ENCODE measurements at regions not wholly inside any gene's neighbourhood (a gene's known extent, or its start where the extent isn't known, plus 50 kb on each side); places are given as distances from the start of the nearest gene placed in this dataset.

DNA sequence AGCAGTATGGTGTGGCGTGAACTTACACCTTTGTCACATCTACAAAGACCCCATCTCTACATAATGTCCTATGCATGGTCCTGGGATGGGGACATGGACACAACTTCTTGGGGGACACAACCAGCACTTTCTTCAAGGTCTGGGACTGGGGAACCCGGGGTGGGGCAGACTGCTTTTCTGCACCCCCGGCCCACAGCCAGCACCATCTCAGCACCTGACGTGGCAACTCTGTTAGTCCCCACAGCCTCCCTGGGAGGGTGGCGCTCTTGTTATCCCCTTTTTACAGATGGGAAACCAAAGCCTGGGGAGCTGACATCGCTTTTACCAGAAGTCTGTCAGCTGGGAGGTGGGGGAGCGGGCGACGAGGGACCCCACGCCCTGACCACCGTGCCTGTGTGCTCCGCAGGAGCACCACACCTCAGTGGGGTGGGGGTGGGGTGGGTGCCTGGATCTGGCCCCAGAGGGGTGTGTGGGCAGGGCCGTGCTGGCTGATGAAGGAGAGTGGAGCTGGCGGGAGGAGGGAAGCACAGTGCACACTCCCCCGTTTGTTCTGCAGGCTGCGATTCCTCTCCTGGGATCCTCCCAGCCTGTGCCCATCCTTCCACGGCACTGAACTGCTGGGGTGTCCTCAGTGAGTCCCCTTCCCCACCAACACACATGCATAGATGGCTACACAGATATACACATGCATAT lies 115.4 kb upstream of the GSE1 start:
- no peak overlapping the region for H3K27ac ChIP-seq (ENCODE audit: low read depth, low read length)
- H3K9ac ChIP-seq (ENCODE audit: extremely low read depth, low read length, poor library complexity, severe bottlenecking) = no peak overlapping the region
- no peaks in the 10 kb centered on the region for H3K27me3 ChIP-seq (ENCODE audit: control insufficient read depth, insufficient read depth, low read length, poor library complexity, severe bottlenecking)
- no peak for TF ChIP-seq CTCF (conservative IDR thresholded peaks at IDR 0.05)
- Mint-ChIP-seq H3K4me1 (no peaks in the 10 kb centered on the region), H3K36me3 (ENCODE audit: low read depth) (peaks cover 1% of the 10 kb centered on the region), H3K27ac (no peak overlapping the region), H3K27me3 (ENCODE audit: insufficient read depth) (no peaks in the 10 kb centered on the region), H3K9me3 (peaks cover 2% of the 10 kb centered on the region), H3K4me3 (no peak overlapping the region)
- H3K9me3 ChIP-seq (ENCODE audit: control insufficient read depth, low read length) = no peaks in the 10 kb centered on the region
- WGBS, 2 experiments (ENCODE audit: insufficient coverage in 1 of 2, insufficient read length in 1 of 2) = 84 to 86% methylated on average over 8 to 17 of the region's 17 CpGs
- no peak overlapping the region for H3K4me3 ChIP-seq (ENCODE audit: low read length)
- H3K4me1 ChIP-seq (ENCODE audit: control insufficient read depth, insufficient read depth, low read length) = no peaks in the 10 kb centered on the region
- DNase-seq = no peak
- no peaks in the 10 kb centered on the region for H3K36me3 ChIP-seq (ENCODE audit: control insufficient read depth, insufficient read depth, low read length)

DNA sequence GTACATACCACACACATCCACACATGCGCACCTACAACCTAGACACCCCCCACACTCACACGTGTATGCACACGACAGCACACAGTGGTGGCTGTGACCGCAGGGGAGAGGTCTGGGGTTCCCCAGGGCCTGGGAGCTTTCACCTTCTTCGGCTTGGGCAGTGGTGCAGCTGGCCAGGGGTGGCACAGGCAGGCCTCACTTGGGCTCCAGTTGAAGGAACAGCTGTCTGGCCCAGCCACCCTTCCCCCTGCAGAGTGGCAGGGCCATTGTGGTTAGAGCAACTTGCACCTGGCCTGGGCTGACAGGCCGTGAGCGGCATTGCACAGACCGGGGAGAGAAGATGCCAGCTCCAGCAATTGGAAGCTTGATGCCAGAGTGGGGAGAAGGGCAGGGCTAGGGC lies 114.5 kb upstream of the GSE1 start:
- H3K4me1 ChIP-seq (ENCODE audit: control insufficient read depth, insufficient read depth, low read length) = no peaks in the 10 kb centered on the region

GRCh38 chr16:85500220-85500619 lies 112.9 kb upstream of the GSE1 start:
- Mint-ChIP-seq H3K9me3 (peaks cover 2% of the 10 kb centered on the region), H3K27me3 (ENCODE audit: insufficient read depth) (no peaks in the 10 kb centered on the region), H3K27ac (no peak overlapping the region), H3K36me3 (ENCODE audit: low read depth) (peaks cover 1% of the 10 kb centered on the region), H3K4me3 (no peak overlapping the region), H3K4me1 (no peaks in the 10 kb centered on the region)
- 68 to 82% methylated on average over 7 to 12 of the region's 12 CpGs for WGBS, 2 experiments (ENCODE audit: insufficient coverage in 1 of 2, insufficient read length in 1 of 2)
- Histone ChIP-seq H3K4me1 (ENCODE audit: control insufficient read depth, insufficient read depth, low read length) (no peaks in the 10 kb centered on the region), H3K4me3 (ENCODE audit: low read length) (no peak overlapping the region), H3K9ac (ENCODE audit: extremely low read depth, low read length, poor library complexity, severe bottlenecking) (no peak overlapping the region), H3K9me3 (ENCODE audit: control insufficient read depth, low read length) (no peaks in the 10 kb centered on the region), H3K36me3 (ENCODE audit: control insufficient read depth, insufficient read depth, low read length) (no peaks in the 10 kb centered on the region), H3K27me3 (ENCODE audit: control insufficient read depth, insufficient read depth, low read length, poor library complexity, severe bottlenecking) (no peaks in the 10 kb centered on the region), H3K27ac (ENCODE audit: low read depth, low read length) (no peak overlapping the region)
- no peak for DNase-seq
- no peak for TF ChIP-seq CTCF (conservative IDR thresholded peaks at IDR 0.05)

More for the DNA sequence above, 114.5 kb upstream of the GSE1 start:
- Histone ChIP-seq H3K36me3 (ENCODE audit: control insufficient read depth, insufficient read depth, low read length) (no peaks in the 10 kb centered on the region), H3K27ac (ENCODE audit: low read depth, low read length) (no peak overlapping the region), H3K9me3 (ENCODE audit: control insufficient read depth, low read length) (no peaks in the 10 kb centered on the region), H3K9ac (ENCODE audit: extremely low read depth, low read length, poor library complexity, severe bottlenecking) (no peak overlapping the region), H3K27me3 (ENCODE audit: control insufficient read depth, insufficient read depth, low read length, poor library complexity, severe bottlenecking) (no peaks in the 10 kb centered on the region), H3K4me3 (ENCODE audit: low read length) (no peak overlapping the region)
- DNase-seq = no peak
- WGBS, 2 experiments (ENCODE audit: insufficient coverage in 1 of 2, insufficient read length in 1 of 2) = 93% methylated on average over 4 to 8 of the region's 8 CpGs
- H3K27ac Mint-ChIP-seq = no peak overlapping the region
- no peak for TF ChIP-seq CTCF (conservative IDR thresholded peaks at IDR 0.05)
- H3K36me3 Mint-ChIP-seq (ENCODE audit: low read depth) = peaks cover 1% of the 10 kb centered on the region
- H3K4me1 Mint-ChIP-seq = no peaks in the 10 kb centered on the region
- no peaks in the 10 kb centered on the region for H3K27me3 Mint-ChIP-seq (ENCODE audit: insufficient read depth)
- H3K9me3 Mint-ChIP-seq = peaks cover 2% of the 10 kb centered on the region
- no peak overlapping the region for H3K4me3 Mint-ChIP-seq

All from endodermal cell (in vitro differentiated cells).